Thymus (tissue), 11 donors: ENCODE measurements at regions not wholly inside any gene's neighbourhood (a gene's known extent, or its start where the extent isn't known, plus 50 kb on each side); places are given as distances from the start of the nearest gene placed in this dataset.
A peak's percentile ranks its signal among the peaks of the same experiment; 100 is the strongest.

Experiments used
- DNase-seq, 9 donors: peaks; one replicate each; pipeline ENCODE4 v3.0.0-alpha.2; 2013; ENCODE audit warnings: low spot score in 9 of 9, low read depth in 6 of 9, missing footprints in 1 of 9
- H3K27ac ChIP-seq, 2 donors: one replicate each; pipeline ENCODE4 v1.5.1; 2013; ENCODE audit warnings: control low read depth in 1 of 2, low read depth in 1 of 2, low read length in 1 of 2, mild to moderate bottlenecking in 1 of 2, moderate library complexity in 1 of 2
- H3K27me3 ChIP-seq, 2 donors: one replicate each; pipeline ENCODE4 v1.5.1; 2013; ENCODE audit warnings: low read length in 1 of 2; ENCODE audit not compliant: control insufficient read depth in 2 of 2, insufficient read depth in 1 of 2
- H3K36me3 ChIP-seq, 2 donors: one replicate each; pipeline ENCODE4 v1.5.1; 2013; ENCODE audit warnings: low read length in 1 of 2, mild to moderate bottlenecking in 1 of 2, moderate library complexity in 1 of 2; ENCODE audit not compliant: control insufficient read depth in 2 of 2, insufficient read depth in 2 of 2
- H3K4me1 ChIP-seq, 2 donors: one replicate each; pipeline ENCODE4 v1.5.1; 2013; ENCODE audit warnings: low read length in 2 of 2; ENCODE audit not compliant: control insufficient read depth in 2 of 2, insufficient read depth in 2 of 2
- H3K4me3 ChIP-seq, 2 donors: one replicate each; pipeline ENCODE4 v1.5.1; 2013; ENCODE audit warnings: low read length in 2 of 2, control low read depth in 1 of 2, mild to moderate bottlenecking in 1 of 2
- H3K9me3 ChIP-seq, 2 donors: one replicate each; pipeline ENCODE4 v1.5.1; 2013; ENCODE audit warnings: low read length in 1 of 2, mild to moderate bottlenecking in 1 of 2; ENCODE audit not compliant: control insufficient read depth in 2 of 2, insufficient read depth in 1 of 2
- WGBS: extraction: QIAGEN DNeasy Blood & Tissue Kit; methylation state at CpG from one replicate; pipeline ENCODE4 v1.1.7; 2013; 5-methylcytosine and 5-hydroxymethylcytosine counted together
- donor health status: healthy.

DNA sequence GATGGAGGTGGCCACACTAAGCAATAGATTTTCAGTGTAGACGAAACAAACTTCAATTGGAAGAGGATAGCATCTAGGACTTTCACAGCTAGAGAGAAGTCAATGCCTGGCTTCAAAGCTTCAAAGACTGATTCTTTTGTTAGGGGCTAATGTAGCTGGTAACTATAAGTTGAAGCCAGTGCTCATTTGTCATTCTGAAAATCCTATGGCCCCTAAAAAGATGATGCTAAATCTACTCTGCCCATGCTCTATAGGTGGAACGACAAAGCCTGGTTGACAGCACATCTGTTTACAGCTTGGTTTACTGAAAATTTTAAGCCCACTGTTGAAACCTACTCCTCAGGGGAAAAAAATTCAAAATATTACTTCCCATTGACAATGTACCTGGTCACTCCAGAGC is 226.7 kb downstream of the BCAS1 start:
- 89% methylated on average over 2 of the region's 2 CpGs for WGBS
- no peak overlapping the region for H3K27ac ChIP-seq
- DNase-seq: no peak
- no peaks in the 10 kb centered on the region for H3K27me3 ChIP-seq
- no peak overlapping the region for H3K4me3 ChIP-seq
- peaks cover 31 to 76% of the 10 kb centered on the region in 2 donors for H3K4me1 ChIP-seq
- no peaks in the 10 kb centered on the region for H3K36me3 ChIP-seq
- H3K9me3 ChIP-seq: no peaks in the 10 kb centered on the region

DNA sequence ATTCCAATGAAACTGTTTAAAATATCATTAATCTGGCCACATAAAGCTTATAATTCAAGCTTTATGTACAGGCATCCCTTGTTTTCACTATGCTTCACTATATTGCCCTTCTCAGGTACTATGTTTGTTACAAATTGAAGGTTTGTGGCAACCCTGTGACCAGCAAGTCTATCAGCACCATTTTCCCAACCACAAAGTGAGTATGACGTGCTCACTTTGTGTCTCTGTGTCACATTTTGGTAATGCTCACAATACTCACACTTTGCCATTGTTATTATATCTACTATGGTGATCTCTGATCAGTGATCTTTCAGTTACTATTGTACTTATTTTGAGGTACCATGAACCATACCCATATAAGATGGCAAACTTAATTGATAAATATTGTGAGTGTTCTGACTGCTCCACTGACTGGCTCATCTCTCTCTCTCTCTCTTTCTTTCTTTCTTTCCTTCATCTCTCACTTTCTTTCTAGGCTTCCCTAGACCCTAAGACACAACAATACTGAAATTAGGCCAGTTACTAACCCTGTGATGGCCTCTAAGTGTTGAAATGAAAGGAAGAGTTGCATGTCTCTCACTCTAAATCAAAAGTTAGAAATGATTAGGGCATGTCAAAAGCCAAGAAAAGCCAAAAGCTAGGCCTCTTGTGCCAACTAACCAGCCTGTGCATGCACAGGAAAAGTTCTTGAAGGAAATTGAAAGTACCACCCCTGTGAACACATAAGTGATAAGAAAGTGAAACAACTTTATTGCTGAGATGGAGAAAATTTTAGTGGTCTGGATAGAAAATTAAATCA is 227.9 kb downstream of the BCAS1 start:
- no peaks in the 10 kb centered on the region for H3K27me3 ChIP-seq
- peaks cover 27 to 69% of the 10 kb centered on the region in 2 donors for H3K4me1 ChIP-seq
- WGBS: 93% methylated on average over 1 of the region's 1 CpG
- no peak overlapping the region for H3K4me3 ChIP-seq
- peak overlapping the region; percentile 20 to 56 for H3K27ac ChIP-seq
- H3K9me3 ChIP-seq: no peaks in the 10 kb centered on the region
- no peaks in the 10 kb centered on the region for H3K36me3 ChIP-seq
- DNase-seq: peak in 1 of 9 donors; percentile 60

DNA sequence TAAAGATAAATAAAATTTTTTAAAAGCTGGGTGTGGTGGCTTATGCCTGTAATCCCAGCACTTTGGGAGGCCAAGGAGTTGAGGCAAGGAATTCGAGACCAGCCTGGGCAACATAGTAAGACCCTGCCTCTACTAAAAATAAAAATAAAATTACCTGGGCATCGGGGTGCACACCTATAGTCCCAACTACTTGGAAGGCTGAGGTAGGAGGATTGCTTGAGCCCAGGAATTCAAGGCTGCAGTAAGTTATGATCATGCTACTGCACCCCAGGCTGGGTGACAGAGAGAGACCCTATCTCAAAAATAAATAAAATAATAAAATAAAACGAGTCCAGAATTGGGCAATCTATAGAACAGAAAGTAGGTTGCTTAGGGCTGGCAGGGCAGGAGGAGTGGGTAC is 228.7 kb downstream of the BCAS1 start:
- no peak overlapping the region for H3K27ac ChIP-seq
- no peaks in the 10 kb centered on the region for H3K9me3 ChIP-seq
- DNase-seq: no peak
- H3K4me3 ChIP-seq: no peak overlapping the region
- peaks cover 22 to 63% of the 10 kb centered on the region in 2 donors for H3K4me1 ChIP-seq
- H3K27me3 ChIP-seq: no peaks in the 10 kb centered on the region
- 93% methylated on average over 3 of the region's 3 CpGs for WGBS
- H3K36me3 ChIP-seq: no peaks in the 10 kb centered on the region

DNA sequence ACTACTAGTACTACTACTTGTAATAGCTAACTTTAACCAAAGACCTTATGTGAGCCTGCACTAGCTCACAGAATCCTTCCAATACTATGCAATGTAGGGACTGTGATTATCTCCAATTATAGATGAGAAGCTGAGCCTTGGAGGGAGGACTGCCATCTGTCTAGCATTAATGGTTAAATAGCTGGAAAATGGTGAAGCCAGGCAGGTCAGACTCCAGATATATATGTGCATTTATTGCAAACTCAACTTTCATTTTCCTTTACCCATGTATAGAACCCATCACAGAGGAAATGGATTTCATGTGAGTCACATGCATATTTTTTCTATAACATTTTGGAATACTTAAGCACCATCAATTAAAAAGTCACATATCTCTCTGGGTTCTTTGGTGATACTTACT is 229.9 kb downstream of the BCAS1 start:
- Histone ChIP-seq H3K36me3 (no peaks in the 10 kb centered on the region), H3K27me3 (no peaks in the 10 kb centered on the region), H3K9me3 (no peaks in the 10 kb centered on the region), H3K4me1 (peaks cover 15 to 55% of the 10 kb centered on the region in 2 donors), H3K27ac (no peak overlapping the region), H3K4me3 (no peak overlapping the region)
- DNase-seq: no peak

DNA sequence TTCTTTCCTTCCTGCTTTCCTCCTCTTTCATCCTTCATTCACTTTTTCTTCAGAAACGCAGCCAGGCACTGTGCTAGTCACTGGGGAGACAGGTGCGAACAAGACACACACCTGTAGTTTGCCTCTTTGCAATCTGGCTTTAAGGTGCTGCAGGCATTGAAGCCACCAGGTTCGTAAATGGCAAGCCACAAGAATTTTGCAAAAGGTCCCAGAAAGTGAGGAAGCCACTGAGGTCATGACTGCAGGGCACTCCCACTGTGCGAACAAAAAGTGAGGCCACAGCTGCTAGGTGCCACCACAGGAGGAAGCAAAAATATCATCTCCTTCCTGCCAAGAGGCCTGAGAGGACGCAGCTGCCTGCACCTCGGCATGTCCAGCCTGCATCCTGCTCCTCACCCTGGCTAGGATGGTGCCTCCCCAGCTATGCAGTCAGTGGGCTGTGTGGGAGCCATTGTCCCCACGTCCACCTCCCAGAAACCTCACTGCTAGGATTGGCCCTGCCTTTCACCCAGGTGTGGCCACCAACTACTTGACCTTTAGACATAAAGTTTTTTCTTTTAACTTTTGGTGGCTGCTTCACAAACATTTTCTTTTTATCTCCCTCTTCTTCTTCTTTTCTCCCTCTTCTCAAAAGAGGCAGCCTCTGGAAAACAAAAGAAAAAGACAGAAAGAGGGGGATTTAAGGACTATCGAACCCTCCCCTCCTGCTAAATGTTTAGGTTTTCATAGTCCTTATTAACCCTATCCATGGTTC is 230.8 kb downstream of the BCAS1 start:
- Histone ChIP-seq H3K4me1 (peaks cover 10 to 57% of the 10 kb centered on the region in 2 donors), H3K4me3 (no peak overlapping the region), H3K9me3 (no peaks in the 10 kb centered on the region), H3K27me3 (no peaks in the 10 kb centered on the region), H3K27ac (peak overlapping the region; percentile 68 to 76), H3K36me3 (no peaks in the 10 kb centered on the region)
- peak in 5 of 9 donors; percentile 62 to 90 (median 68) for DNase-seq
- 25% methylated on average over 8 of the region's 8 CpGs for WGBS

DNA sequence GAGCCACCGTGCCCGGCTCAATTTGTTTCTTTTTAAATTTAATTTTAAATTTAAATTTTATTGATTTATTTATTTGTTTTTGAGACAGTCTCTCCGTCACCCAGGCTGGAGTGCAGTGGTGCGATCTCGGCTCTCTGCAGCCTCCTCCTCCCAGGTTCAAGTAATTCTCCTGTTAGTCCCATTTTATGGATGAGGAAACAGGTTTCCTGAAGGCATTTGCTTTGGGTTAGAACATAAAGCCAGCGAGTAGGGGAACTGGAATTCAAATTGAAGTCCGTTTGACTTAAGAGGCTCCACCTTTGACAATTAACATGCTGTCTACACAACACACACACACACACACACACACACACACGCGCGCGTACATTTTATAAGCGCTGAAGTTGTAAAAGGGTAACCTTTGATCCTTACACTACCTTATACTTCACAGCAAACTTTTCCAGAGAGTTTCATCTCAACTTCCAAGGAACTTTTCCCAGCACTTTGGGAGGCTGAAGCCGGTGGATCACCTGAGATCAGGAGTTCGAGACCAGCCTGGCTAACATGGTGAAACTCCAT is 232.0 kb downstream of the BCAS1 start:
- H3K36me3 ChIP-seq: no peaks in the 10 kb centered on the region
- no peaks in the 10 kb centered on the region for H3K9me3 ChIP-seq
- 93% methylated on average over 14 of the region's 14 CpGs for WGBS
- no peak overlapping the region for H3K4me3 ChIP-seq
- H3K27me3 ChIP-seq: no peaks in the 10 kb centered on the region
- H3K4me1 ChIP-seq: peaks cover 7 to 56% of the 10 kb centered on the region in 2 donors
- no peak for DNase-seq
- no peak overlapping the region for H3K27ac ChIP-seq

DNA sequence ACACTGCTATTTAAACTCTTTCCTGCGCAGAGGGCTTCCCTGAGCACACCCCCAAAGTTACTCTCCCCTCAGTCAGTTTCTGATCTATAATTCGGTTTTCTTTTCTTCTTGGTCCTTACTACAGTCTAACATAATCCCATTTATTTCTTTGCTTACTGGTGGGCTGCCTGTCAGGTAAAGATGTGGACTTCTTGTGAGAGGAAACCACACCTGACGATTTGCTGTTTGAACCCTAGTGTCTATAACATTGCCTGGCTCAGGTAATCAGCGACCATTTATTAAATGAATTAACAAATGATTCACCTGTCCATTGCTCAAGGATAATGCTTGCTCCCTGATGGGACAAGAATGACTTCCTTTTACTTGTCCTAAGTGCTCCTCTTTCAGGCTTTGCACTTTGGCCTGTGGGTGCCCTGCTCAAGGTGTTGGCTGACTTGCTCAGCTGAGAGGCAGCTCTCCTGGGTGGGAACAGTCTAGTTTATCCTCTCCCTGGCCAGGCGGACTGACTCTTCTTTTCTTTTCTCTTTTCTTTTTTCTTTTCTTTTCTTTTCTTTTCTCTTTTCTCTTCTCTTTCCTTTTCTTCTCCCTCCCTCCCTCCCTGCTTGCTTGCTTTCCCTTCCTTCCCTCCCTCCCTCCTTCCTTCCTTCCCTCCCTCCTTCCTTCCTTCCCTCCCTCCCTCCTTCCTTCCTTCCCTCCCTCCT is 233.1 kb downstream of the BCAS1 start:
- H3K4me3 ChIP-seq: no peak overlapping the region
- no peak for DNase-seq
- H3K36me3 ChIP-seq: no peaks in the 10 kb centered on the region
- H3K9me3 ChIP-seq: no peaks in the 10 kb centered on the region
- H3K4me1 ChIP-seq: peaks cover 3 to 47% of the 10 kb centered on the region in 2 donors
- H3K27me3 ChIP-seq: no peaks in the 10 kb centered on the region
- H3K27ac ChIP-seq: no peak overlapping the region
- WGBS: over 99% methylated on average over 5 of the region's 5 CpGs

DNA sequence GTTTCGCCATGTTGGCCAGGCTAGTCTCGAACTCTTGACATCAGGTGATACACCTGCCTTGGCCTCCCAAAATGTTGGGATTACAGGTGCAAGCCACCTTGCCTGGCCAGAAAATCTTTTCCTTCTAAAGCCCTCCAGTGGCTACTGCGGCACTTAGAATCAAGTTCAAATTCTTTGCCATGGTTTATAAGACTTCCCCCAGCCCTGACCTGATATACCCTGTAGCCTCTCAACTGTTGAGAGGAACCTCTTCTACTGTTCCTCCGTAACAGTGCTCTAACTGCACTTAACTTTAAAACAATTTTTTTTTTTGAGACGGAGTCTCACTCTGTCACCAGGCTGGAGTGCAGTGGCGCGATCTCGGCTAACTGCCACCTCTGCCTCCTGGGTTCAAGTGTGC is 235.6 kb downstream of the BCAS1 start:
- H3K27ac ChIP-seq: peak overlapping the region in 1 of 2 donors; percentile 18
- H3K9me3 ChIP-seq: no peaks in the 10 kb centered on the region
- DNase-seq: no peak
- WGBS: 98% methylated on average over 8 of the region's 8 CpGs
- H3K36me3 ChIP-seq: no peaks in the 10 kb centered on the region
- H3K27me3 ChIP-seq: no peaks in the 10 kb centered on the region
- H3K4me1 ChIP-seq: peaks cover 3 to 46% of the 10 kb centered on the region in 2 donors
- no peak overlapping the region for H3K4me3 ChIP-seq

DNA sequence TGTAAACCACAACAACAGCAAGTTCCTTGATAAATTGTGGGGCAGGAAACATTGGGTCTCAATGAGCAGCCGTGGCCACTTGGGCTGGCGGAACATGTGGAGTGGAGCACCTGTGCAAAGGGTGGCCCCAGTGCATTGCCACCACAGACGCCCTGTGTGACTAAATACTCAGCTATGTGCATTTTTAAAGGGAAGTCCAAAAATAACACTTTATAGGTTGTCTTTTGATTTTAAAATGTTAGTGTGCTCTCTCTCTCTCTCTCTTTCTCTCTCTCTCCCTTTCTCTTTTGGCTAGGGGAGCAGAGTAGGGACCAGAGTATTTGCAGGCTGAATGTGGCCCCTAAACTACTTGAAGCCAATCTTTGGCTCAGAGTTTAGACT is 236.3 kb downstream of the BCAS1 start:
- peak overlapping the region; percentile 14 to 15 for H3K27ac ChIP-seq
- H3K36me3 ChIP-seq: no peaks in the 10 kb centered on the region
- no peaks in the 10 kb centered on the region for H3K27me3 ChIP-seq
- H3K9me3 ChIP-seq: no peaks in the 10 kb centered on the region
- H3K4me1 ChIP-seq: peaks cover 5 to 46% of the 10 kb centered on the region in 2 donors
- no peak overlapping the region for H3K4me3 ChIP-seq
- 46% methylated on average over 3 of the region's 3 CpGs for WGBS
- DNase-seq: no peak
